C4-2B (cell line): ENCODE measurements at regions not wholly inside any gene's neighbourhood (a gene's known extent, or its start where the extent isn't known, plus 50 kb on each side); places are given as distances from the start of the nearest gene placed in this dataset.

Experiments used
- CTCF ChIP-seq: fragments of 450-650 bp; conservative IDR thresholded peaks from 2 replicates; pipeline ENCODE4 v1.5.1; 2017; ENCODE audit warnings: mild to moderate bottlenecking
- ZFX ChIP-seq: fragments of 450-650 bp; IDR thresholded peaks from 2 replicates; pipeline ENCODE4 v1.6.1; 2017

- no peak for TF ChIP-seq CTCF
- no peak for TF ChIP-seq ZFX
These were observed 59.9 kb upstream of the TFRC start for GRCh38 chr3:196141866-196142201.
